ENCODE measurements at regions not wholly inside any gene's neighbourhood (a gene's known extent, or its start where the extent isn't known, plus 50 kb on each side); places are given as distances from the start of the nearest gene placed in this dataset.
"Not testable (repeated sequence)": the region's sequence is repeated elsewhere in the genome, so short reads cannot be mapped to it uniquely, and the experiment has no call there.

DNA sequence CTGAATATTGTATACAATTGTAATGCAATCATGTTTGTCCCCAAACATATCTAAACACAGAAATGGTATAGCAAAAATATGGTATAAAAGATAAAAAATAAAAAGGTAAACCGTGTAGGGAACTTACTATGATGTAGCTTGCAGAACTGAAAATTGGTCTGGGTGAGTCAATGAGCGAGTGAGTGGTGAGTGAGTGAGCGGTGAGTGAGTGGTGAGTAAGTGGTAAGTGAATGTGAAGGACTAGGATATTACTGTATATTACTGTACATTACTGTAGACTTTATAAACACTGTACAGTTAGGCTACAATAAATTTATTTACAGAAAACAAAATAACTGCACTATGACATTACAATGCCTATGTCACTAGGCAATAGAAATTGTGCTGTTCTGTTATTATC lies 1163.2 kb upstream of the SORCS1 start:
- H2AFZ ChIP-seq (ENCODE audit: low read length): no peak overlapping the region
- no peaks in the 10 kb centered on the region for H3K79me2 ChIP-seq (ENCODE audit: insufficient read depth, low read length)
- H4K20me1 ChIP-seq (ENCODE audit: insufficient read depth, low read length, poor library complexity, severe bottlenecking): no peaks in the 10 kb centered on the region
- no peak overlapping the region for H3K9ac ChIP-seq (ENCODE audit: low read depth, low read length, poor library complexity, severe bottlenecking)
- no peaks in the 10 kb centered on the region for H3K4me1 ChIP-seq (ENCODE audit: insufficient read depth, low read length, poor library complexity, severe bottlenecking)
- no peak for TF ChIP-seq EZH2phosphoT487 (IDR thresholded peaks at IDR 0.05; ENCODE audit: borderline replicate concordance)
- TF ChIP-seq, protein P1, sequence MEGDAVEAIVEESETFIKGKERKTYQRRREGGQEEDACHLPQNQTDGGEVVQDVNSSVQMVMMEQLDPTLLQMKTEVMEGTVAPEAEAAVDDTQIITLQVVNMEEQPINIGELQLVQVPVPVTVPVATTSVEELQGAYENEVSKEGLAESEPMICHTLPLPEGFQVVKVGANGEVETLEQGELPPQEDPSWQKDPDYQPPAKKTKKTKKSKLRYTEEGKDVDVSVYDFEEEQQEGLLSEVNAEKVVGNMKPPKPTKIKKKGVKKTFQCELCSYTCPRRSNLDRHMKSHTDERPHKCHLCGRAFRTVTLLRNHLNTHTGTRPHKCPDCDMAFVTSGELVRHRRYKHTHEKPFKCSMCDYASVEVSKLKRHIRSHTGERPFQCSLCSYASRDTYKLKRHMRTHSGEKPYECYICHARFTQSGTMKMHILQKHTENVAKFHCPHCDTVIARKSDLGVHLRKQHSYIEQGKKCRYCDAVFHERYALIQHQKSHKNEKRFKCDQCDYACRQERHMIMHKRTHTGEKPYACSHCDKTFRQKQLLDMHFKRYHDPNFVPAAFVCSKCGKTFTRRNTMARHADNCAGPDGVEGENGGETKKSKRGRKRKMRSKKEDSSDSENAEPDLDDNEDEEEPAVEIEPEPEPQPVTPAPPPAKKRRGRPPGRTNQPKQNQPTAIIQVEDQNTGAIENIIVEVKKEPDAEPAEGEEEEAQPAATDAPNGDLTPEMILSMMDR (conservative IDR thresholded peaks at IDR 0.05; ENCODE audit: low read length): no peak
- H3K4me2 ChIP-seq (ENCODE audit: low read depth, low read length, poor library complexity, severe bottlenecking): no peak overlapping the region
- no peaks in the 10 kb centered on the region for H3K9me3 ChIP-seq (ENCODE audit: insufficient read depth, low read depth, low read length)
- H3F3A ChIP-seq (ENCODE audit: low read depth): no peaks in the 10 kb centered on the region
- H3K36me3 ChIP-seq (ENCODE audit: insufficient read depth, low read length): no peaks in the 10 kb centered on the region
- H3K9me2 ChIP-seq (replicated peaks; ENCODE audit: low read depth, low read length): no peaks in the 10 kb centered on the region
- no peak overlapping the region for H3K4me3 ChIP-seq (ENCODE audit: low read length, poor library complexity, severe bottlenecking)
- no peaks in the 10 kb centered on the region for H3K27me3 ChIP-seq (ENCODE audit: insufficient read depth, low read length, poor library complexity, severe bottlenecking)

DNA sequence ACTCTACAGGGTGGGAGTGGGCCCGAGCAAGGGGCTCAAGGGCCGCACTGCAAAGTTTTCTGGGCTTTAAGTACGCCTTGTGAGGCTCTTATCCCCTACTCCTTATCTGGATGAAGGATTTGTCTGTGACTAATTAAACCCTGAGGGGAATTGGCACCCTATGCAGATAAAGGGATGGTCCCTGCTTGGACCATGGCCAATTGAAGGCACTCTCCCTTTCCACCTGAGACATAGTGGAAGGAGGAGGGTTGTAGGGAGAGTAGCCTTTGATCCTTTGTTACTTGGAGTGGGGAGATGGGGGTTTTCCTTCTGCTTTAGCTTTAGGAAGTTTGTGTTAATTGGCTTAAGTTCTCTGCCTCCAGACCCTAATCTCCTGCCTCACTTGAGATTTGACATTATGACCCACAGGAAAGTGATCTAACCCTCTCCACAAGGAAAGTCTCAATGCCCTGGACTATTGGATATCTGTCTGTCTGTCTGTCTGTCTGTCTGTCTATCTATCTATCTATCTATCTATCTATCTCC lies 1158.8 kb upstream of the SORCS1 start:
- H3K9me3 ChIP-seq (ENCODE audit: insufficient read depth, low read depth, low read length): no peaks in the 10 kb centered on the region
- no peaks in the 10 kb centered on the region for H3K36me3 ChIP-seq (ENCODE audit: insufficient read depth, low read length)
- H3K27me3 ChIP-seq (ENCODE audit: insufficient read depth, low read length, poor library complexity, severe bottlenecking): no peaks in the 10 kb centered on the region
- no peaks in the 10 kb centered on the region for H3K4me1 ChIP-seq (ENCODE audit: insufficient read depth, low read length, poor library complexity, severe bottlenecking)
- H4K20me1 ChIP-seq (ENCODE audit: insufficient read depth, low read length, poor library complexity, severe bottlenecking): no peaks in the 10 kb centered on the region
- H3K9ac ChIP-seq (ENCODE audit: low read depth, low read length, poor library complexity, severe bottlenecking): no peak overlapping the region
- TF ChIP-seq, protein P1 (conservative IDR thresholded peaks at IDR 0.05; ENCODE audit: low read length): no peak
- TF ChIP-seq EZH2phosphoT487 (IDR thresholded peaks at IDR 0.05; ENCODE audit: borderline replicate concordance): no peak
- no peaks in the 10 kb centered on the region for H3F3A ChIP-seq (ENCODE audit: low read depth)
- no peaks in the 10 kb centered on the region for H3K9me2 ChIP-seq (replicated peaks; ENCODE audit: low read depth, low read length)
- no peak overlapping the region for H2AFZ ChIP-seq (ENCODE audit: low read length)
- no peaks in the 10 kb centered on the region for H3K79me2 ChIP-seq (ENCODE audit: insufficient read depth, low read length)
- H3K4me2 ChIP-seq (ENCODE audit: low read depth, low read length, poor library complexity, severe bottlenecking): no peak overlapping the region
- H3K4me3 ChIP-seq (ENCODE audit: low read length, poor library complexity, severe bottlenecking): no peak overlapping the region

DNA sequence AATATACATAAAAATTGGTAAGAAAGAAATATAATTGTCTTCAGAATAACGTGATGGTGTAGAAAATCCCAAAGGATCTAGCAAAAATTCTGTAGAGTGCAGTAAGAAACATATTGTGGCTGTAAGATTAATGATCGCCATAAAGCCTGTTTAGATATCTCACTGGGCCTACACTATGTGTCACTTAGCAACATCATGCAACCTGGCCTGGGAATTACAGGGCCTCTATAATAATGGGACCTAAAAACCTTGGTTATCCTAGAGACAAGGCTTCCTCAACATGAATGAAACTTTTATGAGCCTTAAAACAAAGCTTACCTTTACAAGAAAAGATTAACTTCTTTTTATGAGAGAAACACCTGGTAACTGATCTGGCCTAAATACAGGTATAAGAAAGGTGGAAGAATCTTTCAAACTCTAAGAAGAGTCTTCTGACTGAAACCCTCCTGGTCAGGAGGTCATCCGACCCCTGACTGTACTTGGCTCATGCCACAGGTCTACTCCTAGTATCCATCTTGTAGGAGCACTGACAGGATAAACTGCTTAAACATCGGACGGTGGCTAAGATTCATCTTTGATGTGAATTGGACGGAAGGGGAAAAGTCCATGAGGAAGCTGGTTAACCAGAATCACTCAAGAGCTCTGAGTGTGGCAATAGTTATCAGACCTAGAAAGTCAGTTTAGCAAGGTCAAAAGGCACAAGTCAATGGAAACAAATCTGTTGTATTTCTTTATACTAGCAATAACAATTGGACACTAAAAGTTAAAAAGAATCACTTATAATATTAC lies 1155.1 kb upstream of the SORCS1 start:
- H3K4me2 ChIP-seq (ENCODE audit: low read depth, low read length, poor library complexity, severe bottlenecking): no peak overlapping the region
- H3K4me1 ChIP-seq (ENCODE audit: insufficient read depth, low read length, poor library complexity, severe bottlenecking): no peaks in the 10 kb centered on the region
- no peak overlapping the region for H2AFZ ChIP-seq (ENCODE audit: low read length)
- no peaks in the 10 kb centered on the region for H3K36me3 ChIP-seq (ENCODE audit: insufficient read depth, low read length)
- no peaks in the 10 kb centered on the region for H3K9me2 ChIP-seq (replicated peaks; ENCODE audit: low read depth, low read length)
- H3F3A ChIP-seq (ENCODE audit: low read depth): no peaks in the 10 kb centered on the region
- no peaks in the 10 kb centered on the region for H3K9me3 ChIP-seq (ENCODE audit: insufficient read depth, low read depth, low read length)
- no peak overlapping the region for H3K9ac ChIP-seq (ENCODE audit: low read depth, low read length, poor library complexity, severe bottlenecking)
- TF ChIP-seq, protein P1 (conservative IDR thresholded peaks at IDR 0.05; ENCODE audit: low read length): no peak
- no peak for TF ChIP-seq EZH2phosphoT487 (IDR thresholded peaks at IDR 0.05; ENCODE audit: borderline replicate concordance)
- no peaks in the 10 kb centered on the region for H3K79me2 ChIP-seq (ENCODE audit: insufficient read depth, low read length)
- no peak overlapping the region for H3K4me3 ChIP-seq (ENCODE audit: low read length, poor library complexity, severe bottlenecking)
- no peaks in the 10 kb centered on the region for H3K27me3 ChIP-seq (ENCODE audit: insufficient read depth, low read length, poor library complexity, severe bottlenecking)
- no peaks in the 10 kb centered on the region for H4K20me1 ChIP-seq (ENCODE audit: insufficient read depth, low read length, poor library complexity, severe bottlenecking)

DNA sequence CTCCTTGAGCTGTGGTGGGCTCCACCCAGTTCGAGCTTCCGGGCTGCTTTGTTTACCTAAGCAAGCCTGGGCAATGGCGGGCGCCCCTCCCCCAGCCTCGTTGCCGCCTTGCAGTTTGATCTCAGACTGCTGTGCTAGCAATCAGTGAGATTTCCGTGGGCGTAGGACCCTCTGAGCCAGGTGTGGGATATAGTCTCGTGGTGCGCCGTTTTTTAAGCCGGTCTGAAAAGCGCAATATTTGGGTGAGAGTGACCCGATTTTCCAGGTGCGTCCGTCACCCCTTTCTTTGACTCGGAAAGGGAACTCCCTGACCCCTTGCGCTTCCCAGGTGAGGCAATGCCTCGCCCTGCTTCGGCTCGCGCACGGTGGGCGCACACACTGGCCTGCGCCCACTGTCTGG lies 1151.1 kb upstream of the SORCS1 start:
- H4K20me1 ChIP-seq (ENCODE audit: insufficient read depth, low read length, poor library complexity, severe bottlenecking); H3K79me2 ChIP-seq (ENCODE audit: insufficient read depth, low read length); H3K9me2 ChIP-seq (replicated peaks; ENCODE audit: low read depth, low read length); H3K4me2 ChIP-seq (ENCODE audit: low read depth, low read length, poor library complexity, severe bottlenecking); H2AFZ ChIP-seq (ENCODE audit: low read length); H3K4me3 ChIP-seq (ENCODE audit: low read length, poor library complexity, severe bottlenecking); H3K27me3 ChIP-seq (ENCODE audit: insufficient read depth, low read length, poor library complexity, severe bottlenecking); H3K36me3 ChIP-seq (ENCODE audit: insufficient read depth, low read length); H3K4me1 ChIP-seq (ENCODE audit: insufficient read depth, low read length, poor library complexity, severe bottlenecking); H3F3A ChIP-seq (ENCODE audit: low read depth); H3K9me3 ChIP-seq (ENCODE audit: insufficient read depth, low read depth, low read length); H3K9ac ChIP-seq (ENCODE audit: low read depth, low read length, poor library complexity, severe bottlenecking): not testable (repeated sequence)

All from Loucy (cell line).